Common myeloid progenitor, CD34-positive (primary cell): ENCODE measurements at regions not wholly inside any gene's neighbourhood (a gene's known extent, or its start where the extent isn't known, plus 50 kb on each side); places are given as distances from the start of the nearest gene placed in this dataset.

Experiments used
- CTCF ChIA-PET: fragments of 350-600 bp; sonication (Branson Sonifier 250); formaldehyde crosslinking; loops from one replicate; lab custom pipeline; 2021; ENCODE audit warnings: antibody characterized with exemption; lab: Charles Lee
- POLR2A ChIA-PET: fragments of 350-600 bp; sonication (Branson Sonifier 250); formaldehyde crosslinking; loops from one replicate; lab custom pipeline; 2021; ENCODE audit warnings: antibody characterized with exemption; lab: Charles Lee
- DNase-seq, 3 donors: peaks; one replicate each; pipeline versions ENCODE4 v3.0.0 to v3.0.0-alpha.2; 2013
- H3K27ac ChIP-seq, 2 experiments: 1 replicate in 1 of 2; 2 replicates in 1 of 2; pipeline ENCODE4 v1.7.0; 2013; ENCODE audit warnings: inconsistent platforms in 2 of 2, low read length in 2 of 2, mild to moderate bottlenecking in 2 of 2, low read depth in 1 of 2, moderate library complexity in 1 of 2; ENCODE audit not compliant: severe bottlenecking in 2 of 2, insufficient read depth in 1 of 2, poor library complexity in 1 of 2
- H3K27me3 ChIP-seq, 5 experiments: replicated peaks in 2 of 5; 1 replicate in 3 of 5; 2 replicates in 2 of 5; pipeline versions ENCODE4 v1.6.1 to v1.7.0; 2013; ENCODE audit warnings: low read length in 4 of 5, mild to moderate bottlenecking in 2 of 5, moderate library complexity in 2 of 5, inconsistent platforms in 1 of 5; ENCODE audit not compliant: insufficient read depth in 5 of 5, control insufficient read depth in 4 of 5
- H3K36me3 ChIP-seq, 4 experiments: 1 replicate in 2 of 4; 2 replicates in 2 of 4; pipeline versions ENCODE4 v1.6.1 to v1.7.0; 2013; ENCODE audit warnings: low read length in 3 of 4, control low read depth in 1 of 4, mild to moderate bottlenecking in 1 of 4; ENCODE audit not compliant: control insufficient read depth in 4 of 4, insufficient read depth in 4 of 4
- H3K4me1 ChIP-seq, 4 experiments: 1 replicate in 3 of 4; 2 replicates in 1 of 4; pipeline versions ENCODE4 v1.6.1 to v1.7.1; 2013; ENCODE audit warnings: low read length in 3 of 4, mild to moderate bottlenecking in 3 of 4, control low read depth in 1 of 4, inconsistent platforms in 1 of 4, moderate library complexity in 1 of 4; ENCODE audit not compliant: control insufficient read depth in 4 of 4, insufficient read depth in 4 of 4; ENCODE audit errors: control extremely low read depth in 1 of 4
- H3K4me3 ChIP-seq, 7 experiments: 1 replicate in 4 of 7; 2 replicates in 3 of 7; pipeline versions ENCODE4 v1.5.1 to v1.7.0; 2013; ENCODE audit warnings: mild to moderate bottlenecking in 7 of 7, low read length in 6 of 7, moderate library complexity in 6 of 7, inconsistent platforms in 2 of 7, low read depth in 2 of 7, control low read depth in 1 of 7; ENCODE audit not compliant: insufficient read depth in 4 of 7, control insufficient read depth in 1 of 7; ENCODE audit errors: extremely low read depth in 1 of 7
- H3K9me3 ChIP-seq, 5 experiments: 1 replicate in 4 of 5; 2 replicates in 1 of 5; pipeline versions ENCODE4 v1.6.1 to v1.7.1; 2013; ENCODE audit warnings: low read length in 4 of 5, mild to moderate bottlenecking in 2 of 5, inconsistent platforms in 1 of 5, low read depth in 1 of 5, moderate library complexity in 1 of 5; ENCODE audit not compliant: control insufficient read depth in 4 of 5, insufficient read depth in 2 of 5; ENCODE audit errors: control extremely low read depth in 1 of 5
- WGBS: methylation state at CpG from one replicate; pipeline ENCODE4 v1.1.5; 2013; ENCODE audit not compliant: insufficient coverage; 5-methylcytosine and 5-hydroxymethylcytosine counted together

DNA sequence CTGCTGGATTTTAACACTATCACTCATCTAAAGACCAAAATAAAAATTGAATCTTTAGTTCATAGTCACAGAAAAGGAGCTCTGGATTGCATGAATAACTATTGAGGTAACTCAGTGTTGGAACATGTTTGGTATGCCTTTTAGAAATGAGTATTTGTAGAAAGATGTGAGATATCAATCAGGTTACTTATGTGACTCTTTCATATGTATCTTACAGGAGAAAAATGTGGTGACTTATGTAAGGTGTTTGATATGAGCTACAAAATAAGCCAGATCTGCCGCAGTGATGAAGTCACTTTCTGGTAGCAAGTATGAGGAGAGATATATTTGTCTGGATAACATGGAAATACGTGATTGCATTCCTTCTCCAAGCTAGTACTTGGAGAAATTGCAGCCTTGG lies 1653.3 kb upstream of the PCDH7 start:
- H3K27me3 ChIP-seq, result no peaks in the 10 kb centered on the region
- H3K36me3 ChIP-seq, result no peaks in the 10 kb centered on the region
- no peak for DNase-seq
- H3K9me3 ChIP-seq, result peaks cover 0 to 4% (median 0%) of the 10 kb centered on the region in 5 experiments
- no peaks in the 10 kb centered on the region for H3K4me1 ChIP-seq
- no peak overlapping the region for H3K27ac ChIP-seq
- H3K4me3 ChIP-seq, result no peak overlapping the region
- ChIA-PET CTCF (no interaction called here), POLR2A (no interaction called here)
- WGBS, result 100% methylated on average over 1 of the region's 2 CpGs

DNA sequence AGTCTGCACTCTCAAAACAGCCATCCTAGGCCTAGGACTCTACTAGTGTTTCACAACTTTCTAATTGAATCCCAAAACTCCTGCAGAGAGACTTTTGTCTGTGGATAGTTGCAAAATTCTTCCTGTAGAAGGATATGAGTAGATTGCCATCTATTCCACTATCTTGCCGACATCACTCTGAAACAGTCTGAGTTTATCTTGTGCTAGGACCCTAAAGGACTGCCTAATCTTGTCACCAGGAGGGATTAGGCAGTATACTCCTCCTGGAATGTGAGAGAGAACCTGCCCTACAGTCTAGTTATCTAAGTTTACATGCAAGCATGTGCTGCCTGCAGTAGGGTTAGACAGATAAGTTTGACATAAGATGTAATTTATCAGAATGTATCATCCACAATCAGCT lies 1646.6 kb upstream of the PCDH7 start:
- H3K4me1 ChIP-seq, result no peaks in the 10 kb centered on the region
- H3K27ac ChIP-seq, result no peak overlapping the region
- no peak for DNase-seq
- H3K27me3 ChIP-seq, result no peaks in the 10 kb centered on the region
- no peak overlapping the region for H3K4me3 ChIP-seq
- WGBS, result 88% methylated on average over 1 of the region's 1 CpG
- H3K36me3 ChIP-seq, result no peaks in the 10 kb centered on the region
- CTCF ChIA-PET, result no interaction called here
- POLR2A ChIA-PET, result no interaction called here
- H3K9me3 ChIP-seq, result peaks cover 0 to 9% (median 4%) of the 10 kb centered on the region in 5 experiments

DNA sequence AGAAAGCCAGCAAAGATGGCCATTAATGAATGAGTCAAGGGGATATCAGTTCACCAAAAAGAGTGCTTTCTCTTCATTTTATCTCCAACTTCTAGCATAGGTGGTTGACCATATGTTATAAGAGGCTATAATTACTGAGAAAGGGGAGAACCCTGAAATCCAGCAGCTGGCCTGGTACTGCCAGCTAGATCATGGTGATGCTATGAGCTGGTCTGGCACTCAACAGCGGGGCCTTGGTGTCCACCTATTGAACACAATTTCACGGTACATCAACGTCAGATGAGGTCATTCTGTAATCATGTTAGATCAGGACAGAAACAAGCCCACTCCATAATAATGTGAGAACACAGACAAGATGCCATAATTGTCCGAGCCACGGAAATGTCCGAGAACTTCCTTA lies 1644.8 kb upstream of the PCDH7 start:
- no peaks in the 10 kb centered on the region for H3K27me3 ChIP-seq
- 91% methylated on average over 6 of the region's 6 CpGs for WGBS
- ChIA-PET POLR2A (interaction anchor here (0.5 kb wide), 1 partner anchor 41 kb away, joined by 4 read pairs; no protein-coding TSS in a partner anchor), CTCF (no interaction called here)
- no peaks in the 10 kb centered on the region for H3K36me3 ChIP-seq
- H3K9me3 ChIP-seq, result peaks cover 0 to 9% (median 4%) of the 10 kb centered on the region in 5 experiments
- no peaks in the 10 kb centered on the region for H3K4me1 ChIP-seq
- DNase-seq, result no peak
- H3K27ac ChIP-seq, result no peak overlapping the region
- H3K4me3 ChIP-seq, result no peak overlapping the region

DNA sequence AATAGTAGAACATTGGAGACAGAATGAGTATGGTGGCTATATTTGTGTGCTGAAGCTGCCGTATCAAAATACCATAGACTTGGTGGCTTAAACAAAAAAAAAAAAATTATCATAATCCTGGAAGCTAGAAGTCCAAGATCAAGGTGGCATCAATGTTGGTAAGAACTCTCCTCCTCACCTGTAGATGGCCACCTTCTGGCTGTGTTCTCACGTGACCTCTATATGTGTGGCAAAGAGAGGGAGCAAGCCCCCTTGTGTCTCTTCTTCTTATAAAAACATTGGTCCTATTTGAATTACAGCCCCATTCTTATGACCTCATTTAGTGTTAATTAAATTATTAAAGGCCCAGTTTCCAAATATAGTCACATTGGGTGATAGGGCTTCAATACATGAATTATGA lies 1640.9 kb upstream of the PCDH7 start:
- Histone ChIP-seq H3K27ac (no peak overlapping the region), H3K9me3 (no peaks in the 10 kb centered on the region), H3K27me3 (no peaks in the 10 kb centered on the region), H3K4me1 (no peaks in the 10 kb centered on the region), H3K36me3 (no peaks in the 10 kb centered on the region), H3K4me3 (no peak overlapping the region)
- no peak for DNase-seq
- CTCF ChIA-PET, result no interaction called here
- WGBS, result no CpG with 5 or more reads among the region's 2 CpGs
- POLR2A ChIA-PET, result no interaction called here

DNA sequence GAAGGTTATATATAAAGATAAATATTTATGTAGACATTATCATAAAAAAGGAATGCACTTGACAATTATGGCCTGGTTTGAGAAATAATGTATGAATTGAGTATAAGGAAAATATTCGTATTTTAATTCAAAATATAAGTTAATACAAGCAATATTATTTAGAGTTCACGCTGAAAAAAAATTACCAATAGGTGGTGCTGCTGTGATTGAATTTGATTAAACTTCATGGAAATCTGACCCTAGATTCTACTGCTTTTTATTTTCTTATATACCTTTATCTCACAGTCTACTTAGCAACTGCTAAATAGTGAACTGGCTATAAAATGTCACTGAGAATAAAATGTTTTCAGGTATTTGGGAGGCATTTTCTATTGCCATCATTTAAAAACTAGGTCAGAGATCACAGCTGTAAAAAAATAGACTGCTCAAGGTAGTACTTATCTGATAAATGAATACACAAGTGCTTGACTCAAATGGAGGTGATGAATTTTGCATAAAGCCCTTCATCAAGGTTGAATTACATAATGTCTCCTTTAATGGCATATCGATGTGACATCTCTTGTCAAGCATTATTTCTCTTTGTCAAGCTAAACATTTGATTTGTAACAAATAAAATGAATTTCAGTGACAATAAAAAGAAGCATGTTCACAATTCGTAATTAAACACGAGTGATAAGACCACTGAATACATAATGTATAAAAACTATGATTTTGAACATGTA lies 1638.8 kb upstream of the PCDH7 start:
- Histone ChIP-seq H3K4me1 (no peaks in the 10 kb centered on the region), H3K27ac (no peak overlapping the region), H3K36me3 (no peaks in the 10 kb centered on the region), H3K4me3 (no peak overlapping the region), H3K9me3 (no peaks in the 10 kb centered on the region), H3K27me3 (no peaks in the 10 kb centered on the region)
- no CpG with 5 or more reads among the region's 5 CpGs for WGBS
- ChIA-PET POLR2A (no interaction called here), CTCF (no interaction called here)
- peak in 1 of 3 donors; percentile 1 for DNase-seq

DNA sequence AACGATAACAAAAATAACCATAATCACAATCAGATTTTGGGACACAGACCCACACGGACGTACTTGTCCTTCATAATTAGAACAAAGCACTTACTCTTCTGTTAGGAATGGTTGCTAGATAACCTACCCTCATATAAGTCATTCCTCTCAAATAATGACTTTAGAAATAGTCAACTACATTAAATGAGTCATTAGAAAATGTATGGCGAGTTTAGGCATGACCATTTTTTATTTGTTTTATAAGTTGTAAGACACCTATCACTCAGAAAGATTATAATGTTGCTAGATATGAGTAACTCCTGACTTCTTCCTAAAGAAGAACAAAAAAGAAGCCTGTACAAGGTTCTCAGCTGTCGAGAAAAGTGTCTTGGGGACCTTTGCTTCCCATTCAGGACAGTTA lies 1637.5 kb upstream of the PCDH7 start:
- DNase-seq, result no peak
- ChIA-PET POLR2A (no interaction called here), CTCF (no interaction called here)
- Histone ChIP-seq H3K27ac (no peak overlapping the region), H3K36me3 (no peaks in the 10 kb centered on the region), H3K4me3 (no peak overlapping the region), H3K9me3 (no peaks in the 10 kb centered on the region), H3K4me1 (no peaks in the 10 kb centered on the region), H3K27me3 (no peaks in the 10 kb centered on the region)
- WGBS, result no CpG with 5 or more reads among the region's 5 CpGs

DNA sequence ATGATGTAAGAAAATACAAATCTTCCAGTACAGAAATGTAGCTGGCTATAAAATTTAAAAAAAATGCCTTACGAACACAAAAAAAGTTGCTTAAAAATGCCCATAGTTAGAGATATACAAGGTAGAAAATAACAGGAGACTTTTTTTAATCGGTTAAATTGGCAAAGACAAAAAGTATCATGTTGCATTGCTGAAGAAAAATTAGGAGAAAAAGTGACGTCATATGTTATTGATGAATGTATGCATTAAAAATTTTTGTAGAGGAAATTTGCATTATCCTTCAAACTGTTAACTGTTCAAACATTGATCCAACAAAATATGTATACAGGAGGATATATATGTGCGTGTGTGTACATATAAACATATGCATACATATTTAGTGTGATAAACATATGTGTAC lies 1634.4 kb upstream of the PCDH7 start:
- Histone ChIP-seq H3K9me3 (no peaks in the 10 kb centered on the region), H3K27ac (no peak overlapping the region), H3K4me3 (no peak overlapping the region), H3K4me1 (no peaks in the 10 kb centered on the region), H3K36me3 (no peaks in the 10 kb centered on the region), H3K27me3 (no peaks in the 10 kb centered on the region)
- ChIA-PET POLR2A (no interaction called here), CTCF (no interaction called here)
- WGBS, result 93% methylated on average over 2 of the region's 4 CpGs
- no peak for DNase-seq
